H1 (cell line): ENCODE measurements at regions not wholly inside any gene's neighbourhood (a gene's known extent, or its start where the extent isn't known, plus 50 kb on each side); places are given as distances from the start of the nearest gene placed in this dataset.
A peak's percentile ranks its signal among the peaks of the same experiment; 100 is the strongest.

Experiments used
- CTCF ChIA-PET: fragments of 300-600 bp; sonication (Branson Sonifier 250); formaldehyde crosslinking; loops from one replicate; lab custom pipeline; 2021; ENCODE audit not compliant: partially characterized antibody; lab: Charles Lee
- POLR2A ChIA-PET: fragments of 300-600 bp; sonication (Branson Sonifier 250); formaldehyde crosslinking; loops from one replicate; lab custom pipeline; 2021; ENCODE audit warnings: inconsistent platforms; ENCODE audit not compliant: partially characterized antibody; lab: Charles Lee
- DNase-seq, 2 experiments: peaks; one replicate each; pipeline versions ENCODE4 v3.0.0 to v3.0.0-alpha.2; 2010 to 2022; ENCODE audit warnings: low spot score in 2 of 2, low read depth in 1 of 2, mixed read lengths in 1 of 2
- FAIRE-seq: peaks from 2 replicates; lab custom pipeline; 2011; peaks lifted over from hg19 to GRCh38; lab: Jason Lieb, UNC
- H2AFZ ChIP-seq: 2 replicates; pipeline ENCODE4 v1.8.1; 2012; ENCODE audit warnings: low read length, inconsistent platforms
- H2AK5ac ChIP-seq: 2 replicates; pipeline ENCODE4 v1.6.1; 2013; ENCODE audit warnings: low read depth, low read length
- H2BK120ac ChIP-seq: replicated peaks from 2 replicates; pipeline ENCODE3; 2013; ENCODE audit warnings: low read depth, low read length, inconsistent platforms
- H2BK12ac ChIP-seq: 2 replicates; pipeline ENCODE4 v1.6.1; 2013; ENCODE audit warnings: low read depth, low read length
- H2BK15ac ChIP-seq: 2 replicates; pipeline ENCODE4 v1.6.1; 2013; ENCODE audit warnings: low read length
- H2BK20ac ChIP-seq: 2 replicates; pipeline ENCODE4 v1.6.1; 2013; ENCODE audit warnings: low read length
- H2BK5ac ChIP-seq: 2 replicates; pipeline ENCODE4 v1.6.1; 2013; ENCODE audit warnings: low read depth, low read length
- H3K14ac ChIP-seq: 2 replicates; pipeline ENCODE4 v1.6.1; 2013; ENCODE audit warnings: inconsistent platforms; ENCODE audit not compliant: insufficient read length
- H3K18ac ChIP-seq: 2 replicates; pipeline ENCODE4 v1.6.1; 2013; ENCODE audit warnings: low read length; ENCODE audit errors: extremely low read depth
- H3K23ac ChIP-seq: 2 replicates; pipeline ENCODE4 v1.6.1; 2013; ENCODE audit warnings: inconsistent platforms; ENCODE audit not compliant: insufficient read length
- H3K23me2 ChIP-seq: 2 replicates; pipeline ENCODE4 v1.6.1; 2013; ENCODE audit warnings: low read depth, low read length
- H3K27ac ChIP-seq: 2 replicates; pipeline ENCODE4 v1.6.1; 2011; ENCODE audit warnings: low read depth, low read length, inconsistent platforms
- H3K27me3 ChIP-seq, 4 experiments: replicated peaks in 1 of 4; 1 replicate in 1 of 4; 2 replicates in 3 of 4; pipeline versions ENCODE4 v1.6.1 to v1.8.1; 2011 to 2013; ENCODE audit warnings: low read length in 3 of 4, mild to moderate bottlenecking in 3 of 4, inconsistent platforms in 2 of 4, mixed read lengths in 2 of 4, moderate library complexity in 1 of 4; ENCODE audit not compliant: control insufficient read depth in 3 of 4, insufficient read depth in 3 of 4; ENCODE audit errors: extremely low read depth in 1 of 4
- H3K36me3 ChIP-seq, 4 experiments: 2 replicates each; pipeline versions ENCODE4 v1.6.1 to v1.8.1; 2011 to 2013; ENCODE audit warnings: mild to moderate bottlenecking in 4 of 4, low read length in 3 of 4, moderate library complexity in 2 of 4, control low read depth in 1 of 4, inconsistent platforms in 1 of 4; ENCODE audit not compliant: insufficient read depth in 4 of 4, control insufficient read depth in 2 of 4
- H3K4ac ChIP-seq: replicated peaks from 2 replicates; pipeline ENCODE3; 2013; ENCODE audit warnings: low read length, low read depth, mixed read lengths, inconsistent platforms; ENCODE audit not compliant: insufficient read length
- H3K4me1 ChIP-seq, 4 experiments: replicated peaks in 1 of 4; 1 replicate in 1 of 4; 2 replicates in 3 of 4; pipeline versions ENCODE4 v1.6.1 to v1.8.1; 2011 to 2013; ENCODE audit warnings: low read length in 3 of 4, inconsistent platforms in 2 of 4, mixed read lengths in 1 of 4; ENCODE audit not compliant: insufficient read depth in 4 of 4, control insufficient read depth in 3 of 4
- H3K4me2 ChIP-seq, 2 experiments: 2 replicates each; pipeline versions ENCODE4 v1.6.1 to v1.8.1; 2011 to 2013; ENCODE audit warnings: low read depth in 2 of 2, low read length in 2 of 2, control low read depth in 1 of 2, inconsistent platforms in 1 of 2, mild to moderate bottlenecking in 1 of 2; ENCODE audit not compliant: insufficient read depth in 1 of 2
- H3K4me3 ChIP-seq, 4 experiments: fragments of 200-600, 300-600 bp in 1 of 4; sonication (generic), shearing (Covaris generic), sonication (Bioruptor Twin) in 1 of 4; 2 replicates each; pipeline versions ENCODE4 v1.5.1 to v1.8.1; 2011 to 2016; ENCODE audit warnings: low read length in 4 of 4, low read depth in 3 of 4, control low read depth in 2 of 4, inconsistent platforms in 2 of 4, mild to moderate bottlenecking in 2 of 4, mixed read lengths in 1 of 4, moderate library complexity in 1 of 4; ENCODE audit not compliant: insufficient read depth in 2 of 4; ENCODE audit errors: extremely low read depth in 1 of 4
- H3K56ac ChIP-seq: replicated peaks from 2 replicates; pipeline ENCODE3; 2013; ENCODE audit warnings: low read depth, mild to moderate bottlenecking, mixed read lengths, low read length, inconsistent platforms; ENCODE audit not compliant: insufficient read length
- H3K79me1 ChIP-seq: 2 replicates; pipeline ENCODE4 v1.6.1; 2013; ENCODE audit warnings: low read depth, low read length, control low read depth
- H3K79me2 ChIP-seq, 2 experiments: 2 replicates each; pipeline versions ENCODE4 v1.6.1 to v1.8.1; 2012 to 2013; ENCODE audit warnings: low read length in 2 of 2, mild to moderate bottlenecking in 2 of 2, inconsistent platforms in 1 of 2; ENCODE audit not compliant: insufficient read depth in 2 of 2, control insufficient read depth in 1 of 2
- H3K9ac ChIP-seq, 4 experiments: replicated peaks in 1 of 4; 1 replicate in 1 of 4; 2 replicates in 3 of 4; pipeline versions ENCODE4 v1.6.1 to v1.8.1; 2011 to 2013; ENCODE audit warnings: low read depth in 3 of 4, low read length in 3 of 4, control low read depth in 2 of 4, mild to moderate bottlenecking in 2 of 4, moderate library complexity in 2 of 4, inconsistent platforms in 1 of 4; ENCODE audit errors: extremely low read depth in 1 of 4
- H3K9me3 ChIP-seq, 2 experiments: 2 replicates each; pipeline versions ENCODE4 v1.6.1 to v1.8.1; 2012 to 2013; ENCODE audit warnings: mild to moderate bottlenecking in 2 of 2, moderate library complexity in 2 of 2, control low read depth in 1 of 2, inconsistent platforms in 1 of 2, low read depth in 1 of 2, low read length in 1 of 2, mixed read lengths in 1 of 2; ENCODE audit not compliant: insufficient read depth in 2 of 2
- H4K20me1 ChIP-seq, 2 experiments: replicated peaks in 1 of 2; 2 replicates each; pipeline versions ENCODE3 to v1.8.1; 2011 to 2013; ENCODE audit warnings: inconsistent platforms in 2 of 2, low read length in 2 of 2, mild to moderate bottlenecking in 1 of 2; ENCODE audit not compliant: insufficient read depth in 2 of 2, control insufficient read depth in 1 of 2
- H4K5ac ChIP-seq: 2 replicates; pipeline ENCODE4 v1.6.1; 2013; ENCODE audit warnings: low read length, low read depth, mixed read lengths, inconsistent platforms; ENCODE audit not compliant: insufficient read length
- H4K8ac ChIP-seq: 2 replicates; pipeline ENCODE4 v1.8.0; 2013; ENCODE audit warnings: mild to moderate bottlenecking, moderate library complexity, low read length, inconsistent platforms; ENCODE audit not compliant: insufficient read depth; ENCODE audit errors: extremely low read depth
- H4K91ac ChIP-seq: replicated peaks from 2 replicates; pipeline ENCODE3; 2013; ENCODE audit warnings: low read length, mixed read lengths, inconsistent platforms; ENCODE audit not compliant: insufficient read length
- ATF2 ChIP-seq: IDR thresholded peaks from 2 replicates; pipeline ENCODE4 v1.6.1; 2012; ENCODE audit warnings: low read length, inconsistent platforms
- BRCA1 ChIP-seq: IDR thresholded peaks from 2 replicates; pipeline ENCODE4 v1.6.1; 2012; ENCODE audit warnings: low read depth, low read length, improper control_type of control experiment
- CHD1 ChIP-seq: IDR thresholded peaks from 2 replicates; pipeline ENCODE4 v1.6.1; 2012; ENCODE audit warnings: low read depth, low read length, improper control_type of control experiment
- CREB1 ChIP-seq: IDR thresholded peaks from 2 replicates; pipeline ENCODE4 v1.6.1; 2012; ENCODE audit warnings: inconsistent platforms
- CTCF ChIP-seq, 3 experiments: IDR thresholded peaks; 1 replicate in 2 of 3; 2 replicates in 1 of 3; pipeline versions ENCODE4 v1.5.1 to v1.6.1; 2011; ENCODE audit warnings: low read length in 3 of 3, mild to moderate bottlenecking in 3 of 3, inconsistent platforms in 2 of 3, low read depth in 1 of 3, moderate library complexity in 1 of 3; ENCODE audit not compliant: insufficient read depth in 1 of 3; ENCODE audit errors: control extremely low read depth in 1 of 3
- KDM5A ChIP-seq: fragments of 200-600 bp; IDR thresholded peaks from 2 replicates; pipeline ENCODE4 v1.7.1; 2012; ENCODE audit warnings: mild to moderate bottlenecking, low read length, inconsistent platforms, mixed read lengths
- RAD21 ChIP-seq, 2 experiments: IDR thresholded peaks in 1 of 2; conservative IDR thresholded peaks in 1 of 2; 2 replicates each; pipeline ENCODE4 v1.6.1; 2011; ENCODE audit warnings: low read depth in 2 of 2, low read length in 2 of 2, improper control_type of control experiment in 1 of 2, inconsistent platforms in 1 of 2, mild to moderate bottlenecking in 1 of 2, moderate library complexity in 1 of 2
- SIN3A ChIP-seq, 2 experiments: IDR thresholded peaks in 1 of 2; conservative IDR thresholded peaks in 1 of 2; 2 replicates each; pipeline ENCODE4 v1.6.1; 2011 to 2012; ENCODE audit warnings: low read length in 2 of 2, improper control_type of control experiment in 1 of 2, low read depth in 1 of 2, mild to moderate bottlenecking in 1 of 2
- SP1 ChIP-seq: IDR thresholded peaks from 2 replicates; pipeline ENCODE4 v1.6.1; 2011; ENCODE audit warnings: low read depth, low read length
- SRF ChIP-seq: IDR thresholded peaks from 2 replicates; pipeline ENCODE4 v1.6.1; 2011; ENCODE audit warnings: mild to moderate bottlenecking, low read depth, low read length, moderate library complexity

GRCh38 chr1:191629836-191630235 lies 528.4 kb upstream of the RGS18 start:
- no peak overlapping the region for H3K23ac ChIP-seq
- no peak overlapping the region for H4K91ac ChIP-seq
- no peak overlapping the region for H3K14ac ChIP-seq
- H3K27ac ChIP-seq = no peak overlapping the region
- CTCF ChIA-PET = interaction anchor here (0.6 kb wide), 1 partner anchor 560 kb away, joined by 3 read pairs; no protein-coding TSS in a partner anchor
- H3K23me2 ChIP-seq = no peaks in the 10 kb centered on the region
- H2BK12ac ChIP-seq = no peak overlapping the region
- no peaks in the 10 kb centered on the region for H3K79me2 ChIP-seq
- POLR2A ChIA-PET = no interaction called here
- no peaks in the 10 kb centered on the region for H3K4me1 ChIP-seq
- no peaks in the 10 kb centered on the region for H3K27me3 ChIP-seq
- H2AFZ ChIP-seq = peak overlapping the region; percentile 68; the same call in 1 of the 2 replicates
- no peak overlapping the region for H2BK15ac ChIP-seq
- H3K9ac ChIP-seq = no peak overlapping the region
- H4K8ac ChIP-seq = no peak overlapping the region
- no peak overlapping the region for H4K5ac ChIP-seq
- no peaks in the 10 kb centered on the region for H3K9me3 ChIP-seq
- no peak overlapping the region for H2BK120ac ChIP-seq
- no peak overlapping the region for H3K56ac ChIP-seq
- H3K79me1 ChIP-seq = no peaks in the 10 kb centered on the region
- no peak overlapping the region for H3K4me3 ChIP-seq
- H4K20me1 ChIP-seq = no peaks in the 10 kb centered on the region
- no peak overlapping the region for H3K4ac ChIP-seq
- peak; percentile 19 for FAIRE-seq
- no peak overlapping the region for H2BK20ac ChIP-seq
- no peak overlapping the region for H3K4me2 ChIP-seq
- no peak overlapping the region for H3K18ac ChIP-seq
- H2BK5ac ChIP-seq = no peak overlapping the region
- H2AK5ac ChIP-seq = no peak overlapping the region
- no peaks in the 10 kb centered on the region for H3K36me3 ChIP-seq
- no peak for DNase-seq
- TF ChIP-seq SP1 = no peak
- no peak for TF ChIP-seq KDM5A
- TF ChIP-seq CTCF (IDR thresholded peaks at IDR 0.05; ENCODE audit: control extremely low read depth in 1 of 3, insufficient read depth in 1 of 3, low read depth in 1 of 3, low read length in 3 of 3) = peak in 2 of 3 experiments; percentile 53 to 63; a peak in 3 of 4 replicates
- TF ChIP-seq ATF2 = no peak
- TF ChIP-seq BRCA1 = no peak
- TF ChIP-seq RAD21 (IDR thresholded peaks at IDR 0.05 in 1 of 2, conservative IDR thresholded peaks at IDR 0.05 in 1 of 2; ENCODE audit: low read depth in 2 of 2, low read length in 2 of 2) = peak; percentile 40 to 51; a peak in 3 of 4 replicates
- no peak for TF ChIP-seq SIN3A (conservative IDR thresholded peaks at IDR 0.05 in 1 of 2, IDR thresholded peaks at IDR 0.05 in 1 of 2; ENCODE audit: low read depth in 1 of 2, low read length in 2 of 2)
- no peak for TF ChIP-seq SRF
- no peak for TF ChIP-seq CHD1
- TF ChIP-seq CREB1 = no peak
